HG03565 (cell line): ENCODE measurements at regions not wholly inside any gene's neighbourhood (a gene's known extent, or its start where the extent isn't known, plus 50 kb on each side); places are given as distances from the start of the nearest gene placed in this dataset.
"Not testable (repeated sequence)": the region's sequence is repeated elsewhere in the genome, so short reads cannot be mapped to it uniquely, and the experiment has no call there.

ENCODE experiments used
- ATAC-seq: cut with Tn5 transposase; IDR thresholded peaks from one replicate; pipeline ENCODE4 v1.9.1; 2021; ENCODE audit warnings: mild to moderate bottlenecking, moderate library complexity; ENCODE audit not compliant: unreplicated experiment

- no peak for ATAC-seq
Measured at GRCh38 chr21:19031953-19032352, 628.4 kb upstream of the TMPRSS15 start.

GRCh38 chr21:19034041-19034440 is 630.5 kb upstream of the TMPRSS15 start:
- ATAC-seq = no peak

- no peak for ATAC-seq
Measured at GRCh38 chr21:19034560-19034959, 631.0 kb upstream of the TMPRSS15 start.

GRCh38 chr21:19045876-19046275 is 642.3 kb upstream of the TMPRSS15 start:
- no peak for ATAC-seq

GRCh38 chr21:19048098-19048672 is 644.6 kb upstream of the TMPRSS15 start:
- ATAC-seq = no peak

- no peak for ATAC-seq
Measured at GRCh38 chr21:19049567-19049966, 646.0 kb upstream of the TMPRSS15 start.

- no peak for ATAC-seq
Measured at GRCh38 chr21:19065164-19065563, 661.6 kb upstream of the TMPRSS15 start.

- ATAC-seq = no peak
Measured at GRCh38 chr21:19076031-19076430, 672.4 kb upstream of the TMPRSS15 start.

- no peak for ATAC-seq
Measured at GRCh38 chr21:19109694-19110093, 706.1 kb upstream of the TMPRSS15 start.

- not testable (repeated sequence) for ATAC-seq
Measured at GRCh38 chr21:19119259-19119658, 715.7 kb upstream of the TMPRSS15 start.

GRCh38 chr21:19120591-19120990 is 717.0 kb upstream of the TMPRSS15 start:
- ATAC-seq = no peak

- ATAC-seq = no peak
Measured at GRCh38 chr21:19122356-19122755, 718.8 kb upstream of the TMPRSS15 start.

- ATAC-seq = no peak
Measured at GRCh38 chr21:19123053-19123452, 719.5 kb upstream of the TMPRSS15 start.

- no peak for ATAC-seq
Measured at GRCh38 chr21:19123525-19123924, 719.9 kb upstream of the TMPRSS15 start.

GRCh38 chr21:19124691-19125090 is 721.1 kb upstream of the TMPRSS15 start:
- ATAC-seq = no peak

GRCh38 chr21:19130379-19131028 is 726.9 kb upstream of the TMPRSS15 start:
- ATAC-seq = no peak

- no peak for ATAC-seq
Measured at GRCh38 chr21:19141511-19141910, 737.9 kb upstream of the TMPRSS15 start.

GRCh38 chr21:19145682-19146293 is 742.2 kb upstream of the TMPRSS15 start:
- ATAC-seq = no peak

- no peak for ATAC-seq
Measured at GRCh38 chr21:19148056-19148455, 744.5 kb upstream of the TMPRSS15 start.

GRCh38 chr21:19171585-19171984 is 768.0 kb upstream of the TMPRSS15 start:
- no peak for ATAC-seq

GRCh38 chr21:19181604-19182140 is 778.1 kb upstream of the TMPRSS15 start:
- no peak for ATAC-seq

- no peak for ATAC-seq
Measured at GRCh38 chr21:19197950-19198349, 794.4 kb upstream of the TMPRSS15 start.
